ENCODE measurements at regions not wholly inside any gene's neighbourhood (a gene's known extent, or its start where the extent isn't known, plus 50 kb on each side); places are given as distances from the start of the nearest gene placed in this dataset.
"Not testable (repeated sequence)": the region's sequence is repeated elsewhere in the genome, so short reads cannot be mapped to it uniquely, and the experiment has no call there.

GRCh38 chr20:17891131-17891530 is 77.5 kb downstream of the SNX5 start:
- H3K9ac ChIP-seq (ENCODE audit: low read depth, low read length); H3K27ac ChIP-seq (ENCODE audit: low read length); H3K4me1 ChIP-seq (ENCODE audit: insufficient read depth, low read length); H2AFZ ChIP-seq (ENCODE audit: low read depth, low read length); ATAC-seq (ENCODE audit: insufficient read depth, low read depth); H3K27me3 ChIP-seq (ENCODE audit: insufficient read depth, low read length, poor library complexity); H3K4me3 ChIP-seq (ENCODE audit: low read depth in 1 of 2, low read length in 2 of 2); H3K4me2 ChIP-seq (ENCODE audit: insufficient read depth, low read length); H3K79me2 ChIP-seq (ENCODE audit: insufficient read depth, low read length); H3K9me3 ChIP-seq (ENCODE audit: insufficient read depth, low read length, severe bottlenecking); H3K36me3 ChIP-seq (ENCODE audit: insufficient read depth, low read length); H4K20me1 ChIP-seq (ENCODE audit: insufficient read depth, low read length); DNase-seq: not testable (repeated sequence)

DNA sequence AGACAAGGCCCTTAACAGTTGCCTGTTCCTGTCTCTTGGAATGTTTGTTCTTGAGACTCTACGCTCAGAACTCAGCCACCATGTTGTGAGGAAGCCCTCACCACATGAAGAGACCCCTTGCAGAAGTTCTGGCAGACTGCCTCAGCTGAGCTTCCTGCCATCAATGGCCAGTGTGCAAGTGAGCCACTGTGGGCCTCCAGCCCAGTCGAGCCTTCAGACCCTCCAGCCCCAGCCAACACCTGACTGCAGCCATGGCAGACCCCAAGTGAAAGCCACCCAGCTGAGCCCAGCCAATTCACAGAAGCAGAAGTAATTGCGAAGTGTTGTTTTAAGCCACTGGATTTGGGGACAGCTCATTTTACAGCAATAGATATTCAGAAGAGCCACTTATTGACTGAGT is 78.3 kb downstream of the SNX5 start:
- no peaks in the 10 kb centered on the region for H3K36me3 ChIP-seq (ENCODE audit: insufficient read depth, low read length)
- no peak for TF ChIP-seq EZH2 (IDR thresholded peaks at IDR 0.05; ENCODE audit: borderline replicate concordance, low read depth, low read length, severe bottlenecking)
- TF ChIP-seq, protein P1, sequence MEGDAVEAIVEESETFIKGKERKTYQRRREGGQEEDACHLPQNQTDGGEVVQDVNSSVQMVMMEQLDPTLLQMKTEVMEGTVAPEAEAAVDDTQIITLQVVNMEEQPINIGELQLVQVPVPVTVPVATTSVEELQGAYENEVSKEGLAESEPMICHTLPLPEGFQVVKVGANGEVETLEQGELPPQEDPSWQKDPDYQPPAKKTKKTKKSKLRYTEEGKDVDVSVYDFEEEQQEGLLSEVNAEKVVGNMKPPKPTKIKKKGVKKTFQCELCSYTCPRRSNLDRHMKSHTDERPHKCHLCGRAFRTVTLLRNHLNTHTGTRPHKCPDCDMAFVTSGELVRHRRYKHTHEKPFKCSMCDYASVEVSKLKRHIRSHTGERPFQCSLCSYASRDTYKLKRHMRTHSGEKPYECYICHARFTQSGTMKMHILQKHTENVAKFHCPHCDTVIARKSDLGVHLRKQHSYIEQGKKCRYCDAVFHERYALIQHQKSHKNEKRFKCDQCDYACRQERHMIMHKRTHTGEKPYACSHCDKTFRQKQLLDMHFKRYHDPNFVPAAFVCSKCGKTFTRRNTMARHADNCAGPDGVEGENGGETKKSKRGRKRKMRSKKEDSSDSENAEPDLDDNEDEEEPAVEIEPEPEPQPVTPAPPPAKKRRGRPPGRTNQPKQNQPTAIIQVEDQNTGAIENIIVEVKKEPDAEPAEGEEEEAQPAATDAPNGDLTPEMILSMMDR (IDR thresholded peaks at IDR 0.05; ENCODE audit: borderline replicate concordance, extremely low read depth, low read length, poor library complexity, severe bottlenecking) = no peak
- H3K9me3 ChIP-seq (ENCODE audit: insufficient read depth, low read length, severe bottlenecking) = no peaks in the 10 kb centered on the region
- ATAC-seq (ENCODE audit: insufficient read depth, low read depth) (no peak), DNase-seq (no peak)
- H3K9ac ChIP-seq (ENCODE audit: low read depth, low read length) = no peak overlapping the region
- no peak overlapping the region for H2AFZ ChIP-seq (ENCODE audit: low read depth, low read length)
- peaks cover 3% of the 10 kb centered on the region for H3K27me3 ChIP-seq (ENCODE audit: insufficient read depth, low read length, poor library complexity)
- no peaks in the 10 kb centered on the region for H3K4me1 ChIP-seq (ENCODE audit: insufficient read depth, low read length)
- H3K27ac ChIP-seq (ENCODE audit: low read length) = no peak overlapping the region
- no peak overlapping the region for H3K4me2 ChIP-seq (ENCODE audit: insufficient read depth, low read length)
- no peaks in the 10 kb centered on the region; the same call in 1 of the 2 replicates for H4K20me1 ChIP-seq (ENCODE audit: insufficient read depth, low read length)
- no peak overlapping the region for H3K4me3 ChIP-seq (ENCODE audit: low read depth in 1 of 2, low read length in 2 of 2)
- H3K79me2 ChIP-seq (ENCODE audit: insufficient read depth, low read length) = no peaks in the 10 kb centered on the region

DNA sequence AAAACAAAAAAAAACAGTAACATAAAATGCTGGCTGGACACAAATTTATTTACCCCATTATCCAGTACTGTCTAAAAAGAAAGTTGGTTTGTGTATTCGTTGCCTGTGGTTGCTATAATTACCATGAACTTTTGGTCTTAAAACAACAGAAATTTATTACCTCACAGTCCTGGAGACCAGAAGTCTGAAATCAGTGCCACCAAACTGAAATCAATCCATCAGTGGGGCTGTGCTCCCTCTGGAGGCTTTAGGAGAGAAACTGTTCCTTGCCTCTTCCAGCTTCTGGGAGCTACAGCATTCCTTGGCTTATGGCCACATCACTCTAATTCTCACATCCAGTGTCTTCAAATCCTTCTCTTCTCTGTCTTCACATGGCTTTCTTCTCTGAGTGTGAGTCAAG is 79.4 kb downstream of the SNX5 start:
- H4K20me1 ChIP-seq (ENCODE audit: insufficient read depth, low read length) = no peaks in the 10 kb centered on the region

GRCh38 chr20:17888044-17888443 is 80.5 kb downstream of the SNX5 start:
- no peaks in the 10 kb centered on the region for H3K4me1 ChIP-seq (ENCODE audit: insufficient read depth, low read length)
- H2AFZ ChIP-seq (ENCODE audit: low read depth, low read length) = no peak overlapping the region
- DNase-seq (no peak), ATAC-seq (ENCODE audit: insufficient read depth, low read depth) (no peak)
- H4K20me1 ChIP-seq (ENCODE audit: insufficient read depth, low read length) = no peaks in the 10 kb centered on the region
- H3K79me2 ChIP-seq (ENCODE audit: insufficient read depth, low read length) = no peaks in the 10 kb centered on the region
- H3K4me2 ChIP-seq (ENCODE audit: insufficient read depth, low read length) = no peak overlapping the region
- no peaks in the 10 kb centered on the region for H3K27me3 ChIP-seq (ENCODE audit: insufficient read depth, low read length, poor library complexity)
- H3K36me3 ChIP-seq (ENCODE audit: insufficient read depth, low read length) = no peaks in the 10 kb centered on the region
- TF ChIP-seq, protein P1 (IDR thresholded peaks at IDR 0.05; ENCODE audit: borderline replicate concordance, extremely low read depth, low read length, poor library complexity, severe bottlenecking) = no peak
- TF ChIP-seq EZH2 (IDR thresholded peaks at IDR 0.05; ENCODE audit: borderline replicate concordance, low read depth, low read length, severe bottlenecking) = no peak
- H3K4me3 ChIP-seq (ENCODE audit: low read depth in 1 of 2, low read length in 2 of 2) = no peak overlapping the region
- H3K9me3 ChIP-seq (ENCODE audit: insufficient read depth, low read length, severe bottlenecking) = no peaks in the 10 kb centered on the region
- no peak overlapping the region for H3K27ac ChIP-seq (ENCODE audit: low read length)
- H3K9ac ChIP-seq (ENCODE audit: low read depth, low read length) = no peak overlapping the region

More for the DNA sequence above, 79.4 kb downstream of the SNX5 start:
- Histone ChIP-seq H3K36me3 (ENCODE audit: insufficient read depth, low read length) (no peaks in the 10 kb centered on the region), H3K4me1 (ENCODE audit: insufficient read depth, low read length) (no peaks in the 10 kb centered on the region), H3K27ac (ENCODE audit: low read length) (no peak overlapping the region), H2AFZ (ENCODE audit: low read depth, low read length) (no peak overlapping the region), H3K9me3 (ENCODE audit: insufficient read depth, low read length, severe bottlenecking) (no peaks in the 10 kb centered on the region), H3K9ac (ENCODE audit: low read depth, low read length) (no peak overlapping the region), H3K79me2 (ENCODE audit: insufficient read depth, low read length) (no peaks in the 10 kb centered on the region), H3K27me3 (ENCODE audit: insufficient read depth, low read length, poor library complexity) (no peaks in the 10 kb centered on the region), H3K4me3 (ENCODE audit: low read depth in 1 of 2, low read length in 2 of 2) (no peak overlapping the region), H3K4me2 (ENCODE audit: insufficient read depth, low read length) (no peak overlapping the region)
- DNase-seq (no peak), ATAC-seq (ENCODE audit: insufficient read depth, low read depth) (no peak)
- TF ChIP-seq EZH2 (IDR thresholded peaks at IDR 0.05; ENCODE audit: borderline replicate concordance, low read depth, low read length, severe bottlenecking) = no peak
- TF ChIP-seq, protein P1 (IDR thresholded peaks at IDR 0.05; ENCODE audit: borderline replicate concordance, extremely low read depth, low read length, poor library complexity, severe bottlenecking) = no peak

Data from DND-41 (cell line).